GM10266 (cell line): ENCODE measurements at regions not wholly inside any gene's neighbourhood (a gene's known extent, or its start where the extent isn't known, plus 50 kb on each side); places are given as distances from the start of the nearest gene placed in this dataset.

ENCODE experiments used
- DNase-seq: peaks from one replicate; pipeline ENCODE4 v3.0.0; 2012; ENCODE audit errors: extremely low spot score
- TF ChIP-seq, protein P1 (sequence below): IDR thresholded peaks from 2 replicates; pipeline ENCODE4 v1.5.1; 2012; ENCODE audit warnings: mild to moderate bottlenecking, low read depth; ENCODE audit not compliant: control insufficient read depth, insufficient read depth; ENCODE audit errors: missing control alignments

GRCh38 chr14:22232486-22232885 is 356.5 kb downstream of the DAD1 start:
- TF ChIP-seq, protein P1, sequence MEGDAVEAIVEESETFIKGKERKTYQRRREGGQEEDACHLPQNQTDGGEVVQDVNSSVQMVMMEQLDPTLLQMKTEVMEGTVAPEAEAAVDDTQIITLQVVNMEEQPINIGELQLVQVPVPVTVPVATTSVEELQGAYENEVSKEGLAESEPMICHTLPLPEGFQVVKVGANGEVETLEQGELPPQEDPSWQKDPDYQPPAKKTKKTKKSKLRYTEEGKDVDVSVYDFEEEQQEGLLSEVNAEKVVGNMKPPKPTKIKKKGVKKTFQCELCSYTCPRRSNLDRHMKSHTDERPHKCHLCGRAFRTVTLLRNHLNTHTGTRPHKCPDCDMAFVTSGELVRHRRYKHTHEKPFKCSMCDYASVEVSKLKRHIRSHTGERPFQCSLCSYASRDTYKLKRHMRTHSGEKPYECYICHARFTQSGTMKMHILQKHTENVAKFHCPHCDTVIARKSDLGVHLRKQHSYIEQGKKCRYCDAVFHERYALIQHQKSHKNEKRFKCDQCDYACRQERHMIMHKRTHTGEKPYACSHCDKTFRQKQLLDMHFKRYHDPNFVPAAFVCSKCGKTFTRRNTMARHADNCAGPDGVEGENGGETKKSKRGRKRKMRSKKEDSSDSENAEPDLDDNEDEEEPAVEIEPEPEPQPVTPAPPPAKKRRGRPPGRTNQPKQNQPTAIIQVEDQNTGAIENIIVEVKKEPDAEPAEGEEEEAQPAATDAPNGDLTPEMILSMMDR: no peak

DNA sequence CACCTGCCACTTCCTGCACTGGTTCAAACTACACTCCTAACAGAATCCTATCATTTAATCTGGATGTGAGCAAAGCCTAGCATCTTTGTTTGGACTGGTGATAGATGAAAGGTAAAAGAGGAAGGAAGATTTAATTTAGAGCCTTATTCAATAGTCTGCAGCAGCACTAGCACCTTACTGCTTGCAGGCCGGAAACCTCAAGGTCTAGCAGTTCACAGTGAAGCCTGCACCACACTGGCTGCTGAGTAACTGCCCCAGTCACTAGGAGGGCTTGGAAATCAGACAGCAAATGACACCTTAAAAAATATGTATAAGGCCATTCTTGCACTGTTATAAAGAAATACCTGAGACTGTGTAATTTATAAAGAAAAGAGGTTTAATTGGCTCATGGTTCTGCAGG is 358.0 kb downstream of the DAD1 start:
- TF ChIP-seq, protein P1: no peak

More at GRCh38 chr14:22232486-22232885, 356.5 kb downstream of the DAD1 start:
- DNase-seq: no peak

GRCh38 chr14:22230517-22230916 is 358.5 kb downstream of the DAD1 start:
- TF ChIP-seq, protein P1: no peak
- DNase-seq: no peak

More for the DNA sequence above, 358.0 kb downstream of the DAD1 start:
- no peak for DNase-seq

DNA sequence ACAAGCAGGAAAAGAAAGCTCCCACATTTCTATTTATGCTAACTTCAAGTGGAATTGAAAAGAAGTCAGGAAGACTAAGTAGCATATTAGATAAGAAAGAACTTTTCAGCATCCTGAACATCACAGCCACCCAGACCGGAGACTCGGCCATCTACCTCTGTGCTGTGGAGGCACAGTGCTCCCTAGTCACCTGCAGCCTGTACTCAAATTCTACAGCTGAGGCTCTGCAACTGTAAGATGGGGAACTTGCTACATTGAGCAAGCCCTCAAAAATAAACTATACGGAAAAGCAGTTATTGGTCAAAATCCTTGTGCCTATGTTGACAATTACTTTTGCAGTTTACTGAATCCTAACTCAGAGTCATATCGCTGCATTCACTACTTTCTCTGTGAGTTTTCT is 361.9 kb downstream of the DAD1 start:
- TF ChIP-seq, protein P1: no peak
- no peak for DNase-seq

- TF ChIP-seq, protein P1: peak; percentile 14
- DNase-seq: no peak
Measured at GRCh38 chr14:22226381-22226780, 362.6 kb downstream of the DAD1 start.

GRCh38 chr14:22225516-22226140 is 363.4 kb downstream of the DAD1 start:
- DNase-seq: no peak
- TF ChIP-seq, protein P1: no peak

- peak; percentile 21 for DNase-seq
Measured at GRCh38 chr14:22221508-22221907, 367.5 kb downstream of the DAD1 start.

More at GRCh38 chr14:22221508-22221907, 367.5 kb downstream of the DAD1 start:
- TF ChIP-seq, protein P1: peak; percentile 47
